ENCODE measurements at regions not wholly inside any gene's neighbourhood (a gene's known extent, or its start where the extent isn't known, plus 50 kb on each side); places are given as distances from the start of the nearest gene placed in this dataset.

- TF ChIP-seq EZH2 (IDR thresholded peaks at IDR 0.05; ENCODE audit: low read depth, unreplicated experiment) (no peak), ZNF331 (CRISPR knock-in tag; IDR thresholded peaks at IDR 0.05; ENCODE audit: low read depth) (no peak), CTCF (conservative IDR thresholded peaks at IDR 0.05; ENCODE audit: low read depth in 2 of 2) (no peak), STAT1 (IDR thresholded peaks at IDR 0.05; ENCODE audit: unreplicated experiment) (no peak), ETS1 (IDR thresholded peaks at IDR 0.05) (no peak), REST (IDR thresholded peaks at IDR 0.05; ENCODE audit: unreplicated experiment) (no peak), CREB1 (CRISPR knock-in tag; IDR thresholded peaks at IDR 0.05; ENCODE audit: low read depth) (no peak), POLR2AphosphoS5 (IDR thresholded peaks at IDR 0.05; ENCODE audit: low read depth) (no peak), ZNF114 (CRISPR knock-in tag; IDR thresholded peaks at IDR 0.05) (no peak), NANOG (IDR thresholded peaks at IDR 0.05; ENCODE audit: borderline replicate concordance) (no peak), ZNF462 (CRISPR knock-in tag; IDR thresholded peaks at IDR 0.05) (no peak)
- Mint-ChIP-seq H3K4me3 (no peak overlapping the region), H3K4me1 (peaks cover 17% of the 10 kb centered on the region), H3K27me3 (ENCODE audit: insufficient read depth, low read depth, poor library complexity) (no peaks in the 10 kb centered on the region), H3K9me3 (no peaks in the 10 kb centered on the region; the same call in 2 of the 3 replicates), H3K36me3 (ENCODE audit: low read depth) (no peaks in the 10 kb centered on the region), H3K27ac (no peak overlapping the region)
- no peak overlapping the region; the same call in 1 of the 2 replicates for H2AFZ ChIP-seq
- H3F3A ChIP-seq (replicated peaks; ENCODE audit: low read depth), result no peaks in the 10 kb centered on the region
- no peaks in the 10 kb centered on the region for H3K79me2 ChIP-seq (replicated peaks; ENCODE audit: insufficient read depth)
- no peak for ATAC-seq
- peaks cover 2% of the 10 kb centered on the region; the same call in 1 of the 2 replicates for H3K9me2 ChIP-seq (ENCODE audit: insufficient read depth)
- no peak for DNase-seq (ENCODE audit: low spot score)
- H4K20me1 ChIP-seq (replicated peaks; ENCODE audit: insufficient read depth), result no peaks in the 10 kb centered on the region
- no peak overlapping the region for H3K27ac ChIP-seq (ENCODE audit: low read depth)
- no peaks in the 10 kb centered on the region; the same call in 1 of the 2 replicates for H3K4me1 ChIP-seq (ENCODE audit: insufficient read depth)
- H3K4me2 ChIP-seq, result no peak overlapping the region
- H3K36me3 ChIP-seq (ENCODE audit: insufficient read depth), result no peaks in the 10 kb centered on the region
- H3K27me3 ChIP-seq (ENCODE audit: insufficient read depth), result no peaks in the 10 kb centered on the region
- H3K4me3 ChIP-seq, result no peak overlapping the region
Measured at GRCh38 chr16:73506568-73507056, 458.7 kb upstream of the ZFHX3 start.
